IMR-90 (cell line): ENCODE measurements at regions not wholly inside any gene's neighbourhood (a gene's known extent, or its start where the extent isn't known, plus 50 kb on each side); places are given as distances from the start of the nearest gene placed in this dataset.

Source experiments
- ATAC-seq: fragments of 200-7000 bp; cut with Tn5 transposase; 2 replicates; pipeline ENCODE4 v1.9.1; 2020; ENCODE audit warnings: low read depth, mild to moderate bottlenecking, moderate library complexity
- BruUV-seq: library from RNA; stranded (reverse); fragments of 400-500 nt; replicated peaks from 2 replicates; lab custom pipeline; 2021; lab: Mats Ljungman, UMichigan
- CTCF ChIA-PET: fragments of 300-600 bp; formaldehyde crosslinking; extraction: SDS; loops from one replicate; lab custom pipeline; 2021; ENCODE audit warnings: antibody characterized with exemption; lab: Yijun Ruan, JAX
- POLR2A ChIA-PET: fragments of 300-600 bp; sonication (Branson Sonifier 250); formaldehyde crosslinking; loops from one replicate; lab custom pipeline; 2022; ENCODE audit warnings: antibody characterized with exemption; ENCODE audit not compliant: unreplicated experiment; lab: Charles Lee
- DNase-seq: peaks from one replicate; pipeline ENCODE4 v3.0.0; 2013
- H2AFZ ChIP-seq: replicated peaks from 2 replicates; pipeline ENCODE3; 2013; ENCODE audit warnings: low read length, mild to moderate bottlenecking; ENCODE audit not compliant: poor library complexity
- H2AK5ac ChIP-seq: 2 replicates; pipeline ENCODE4 v1.6.1; 2013; ENCODE audit warnings: low read depth, low read length, inconsistent platforms
- H2AK9ac ChIP-seq: replicated peaks from 2 replicates; pipeline ENCODE3; 2013; ENCODE audit warnings: mild to moderate bottlenecking, low read depth, low read length, moderate library complexity; ENCODE audit not compliant: poor library complexity
- H2BK120ac ChIP-seq: 2 replicates; pipeline ENCODE4 v1.6.1; 2013; ENCODE audit warnings: low read depth, low read length, inconsistent platforms
- H2BK15ac ChIP-seq: 3 replicates; pipeline ENCODE4 v1.6.1; 2013; ENCODE audit warnings: low read depth, low read length, inconsistent platforms
- H2BK20ac ChIP-seq: 2 replicates; pipeline ENCODE4 v1.6.1; 2013; ENCODE audit warnings: low read depth, mild to moderate bottlenecking, inconsistent platforms, low read length, moderate library complexity
- H2BK5ac ChIP-seq: 2 replicates; pipeline ENCODE4 v1.6.1; 2013; ENCODE audit warnings: mild to moderate bottlenecking, low read depth, low read length, inconsistent platforms; ENCODE audit not compliant: poor library complexity, severe bottlenecking
- H3K14ac ChIP-seq: replicated peaks from 2 replicates; pipeline ENCODE4 v1.6.1; 2013; ENCODE audit warnings: low read depth, low read length, inconsistent platforms
- H3K18ac ChIP-seq: 2 replicates; pipeline ENCODE4 v1.6.1; 2013; ENCODE audit warnings: low read depth, low read length, control low read depth
- H3K23ac ChIP-seq: 2 replicates; pipeline ENCODE4 v1.6.1; 2013; ENCODE audit warnings: low read depth, low read length, inconsistent platforms
- H3K27ac ChIP-seq: 2 replicates; pipeline ENCODE4 v1.5.1; 2013; ENCODE audit warnings: mild to moderate bottlenecking, control low read depth, low read length; ENCODE audit not compliant: insufficient read depth
- H3K27me3 ChIP-seq: 2 replicates; pipeline ENCODE4 v1.6.1; 2013; ENCODE audit warnings: low read length; ENCODE audit not compliant: control insufficient read depth, insufficient read depth
- H3K36me3 ChIP-seq: 2 replicates; pipeline ENCODE4 v1.6.1; 2013; ENCODE audit warnings: low read length, mixed read lengths; ENCODE audit not compliant: control insufficient read depth, insufficient read depth
- H3K4ac ChIP-seq: 2 replicates; pipeline ENCODE4 v1.6.1; 2013; ENCODE audit warnings: low read depth, low read length, inconsistent platforms
- H3K4me1 ChIP-seq: 2 replicates; pipeline ENCODE4 v1.6.1; 2013; ENCODE audit warnings: low read length, mixed read lengths; ENCODE audit not compliant: control insufficient read depth, insufficient read depth
- H3K4me2 ChIP-seq: 2 replicates; pipeline ENCODE4 v1.6.1; 2013; ENCODE audit warnings: low read depth, mild to moderate bottlenecking, control low read depth, low read length, moderate library complexity
- H3K4me3 ChIP-seq: 2 replicates; pipeline ENCODE4 v1.5.1; 2013; ENCODE audit warnings: low read depth, mild to moderate bottlenecking, control low read depth, low read length, moderate library complexity; ENCODE audit not compliant: insufficient read depth
- H3K56ac ChIP-seq: 2 replicates; pipeline ENCODE4 v1.6.1; 2013; ENCODE audit warnings: low read length, inconsistent platforms; ENCODE audit not compliant: insufficient read depth; ENCODE audit errors: extremely low read depth
- H3K79me1 ChIP-seq, 2 experiments: 2 replicates each; pipeline ENCODE4 v1.6.1; 2013; ENCODE audit warnings: low read length in 2 of 2, inconsistent platforms in 1 of 2, low read depth in 1 of 2
- H3K9ac ChIP-seq: 2 replicates; pipeline ENCODE4 v1.6.1; 2013; ENCODE audit warnings: low read depth, low read length, control low read depth
- H3K9me1 ChIP-seq: 2 replicates; pipeline ENCODE4 v1.6.1; 2013; ENCODE audit warnings: low read length, inconsistent platforms; ENCODE audit not compliant: insufficient read depth
- H3K9me3 ChIP-seq: 2 replicates; pipeline ENCODE4 v1.6.1; 2013; ENCODE audit warnings: low read length; ENCODE audit not compliant: control insufficient read depth, insufficient read depth
- H4K20me1 ChIP-seq: 2 replicates; pipeline ENCODE4 v1.6.1; 2013; ENCODE audit warnings: low read length, inconsistent platforms; ENCODE audit not compliant: insufficient read depth
- H4K5ac ChIP-seq: 2 replicates; pipeline ENCODE4 v1.6.1; 2013; ENCODE audit warnings: mild to moderate bottlenecking, low read depth, low read length, control low read depth
- H4K8ac ChIP-seq, 2 experiments: 2 replicates each; pipeline ENCODE4 v1.6.1; 2013; ENCODE audit warnings: low read depth in 2 of 2, low read length in 2 of 2, control low read depth in 1 of 2, inconsistent platforms in 1 of 2
- H4K91ac ChIP-seq: 2 replicates; pipeline ENCODE4 v1.6.1; 2013; ENCODE audit warnings: low read depth, low read length, inconsistent platforms; ENCODE audit not compliant: insufficient read depth
- CEBPB ChIP-seq: IDR thresholded peaks from 2 replicates; pipeline ENCODE4 v1.6.1; 2012; ENCODE audit warnings: low read depth, low read length, improper control_type of control experiment
- ELK1 ChIP-seq: fragments of 150-350 bp; IDR thresholded peaks from 2 replicates; pipeline ENCODE4 v1.6.1; 2016; ENCODE audit warnings: low read depth, mild to moderate bottlenecking, low read length, moderate library complexity, borderline replicate concordance
- MAFK ChIP-seq: IDR thresholded peaks from 2 replicates; pipeline ENCODE4 v1.6.1; 2012; ENCODE audit warnings: low read depth, low read length, improper control_type of control experiment
- POLR2A ChIP-seq: IDR thresholded peaks from 2 replicates; pipeline ENCODE4 v1.6.1; 2012; ENCODE audit warnings: mild to moderate bottlenecking, low read depth, low read length
- RCOR1 ChIP-seq: IDR thresholded peaks from 2 replicates; pipeline ENCODE4 v1.6.1; 2012; ENCODE audit warnings: mild to moderate bottlenecking, low read length, improper control_type of control experiment; ENCODE audit not compliant: insufficient replicate concordance
- WGBS, 2 experiments: methylation state at CpG; one replicate each; pipeline versions ENCODE4 v1.1.5 to v1.1.7; 2013; ENCODE audit warnings: missing lambda C conversion rate in 2 of 2; ENCODE audit not compliant: insufficient read length in 1 of 2; ENCODE audit errors: extremely low coverage in 2 of 2; 5-methylcytosine and 5-hydroxymethylcytosine counted together
- dilution Hi-C: fragments of 300-500 bp; cut with HindIII; formaldehyde crosslinking; loops from one replicate; pipeline ENCODE4 v1.14.3; 2018; ENCODE audit warnings: low sequenced_read_pairs; ENCODE audit not compliant: unreplicated experiment
- in situ Hi-C: fragments of 300-500 bp; cut with MboI; formaldehyde crosslinking; loops from 3 replicates; pipeline ENCODE4 v1.14.3; 2019; ENCODE audit warnings: low sequenced_read_pairs, inconsistent platforms, mixed read lengths
- intact Hi-C: fragments of 100-400 bp; cut with micrococcal nuclease; formaldehyde crosslinking; loops from 2 replicates; pipeline ENCODE4 v1.10.0; 2022

DNA sequence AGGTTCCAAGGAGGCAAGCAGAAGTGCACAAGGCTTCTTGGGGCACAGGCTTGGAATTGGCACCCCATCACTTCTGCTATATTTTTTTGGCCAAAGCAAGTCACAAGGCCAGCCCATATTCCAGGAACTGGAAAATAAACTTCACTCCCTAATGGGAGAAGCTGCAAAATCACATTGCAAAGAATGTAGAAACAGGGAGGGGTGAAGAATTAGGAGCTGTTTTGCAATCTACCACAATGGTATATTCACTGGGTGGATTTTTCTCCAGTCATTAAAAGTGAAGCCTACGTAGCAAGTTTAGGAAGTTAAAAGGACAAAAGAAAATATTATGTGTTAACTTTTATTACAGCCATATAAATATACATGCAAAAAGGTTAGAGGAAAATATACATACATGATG is 464.8 kb downstream of the COG6 start:
- Histone ChIP-seq H3K4me1 (no peaks in the 10 kb centered on the region), H2BK120ac (no peak overlapping the region), H3K4me3 (no peak overlapping the region), H3K9me1 (no peaks in the 10 kb centered on the region), H3K23ac (no peak overlapping the region), H3K56ac (no peak overlapping the region), H3K9me3 (no peaks in the 10 kb centered on the region; the same call in 1 of the 2 replicates), H2BK5ac (no peak overlapping the region), H3K14ac (no peak overlapping the region), H3K79me1 (no peaks in the 10 kb centered on the region), H4K20me1 (no peaks in the 10 kb centered on the region), H3K27ac (no peak overlapping the region), H4K8ac (no peak overlapping the region), H4K5ac (no peak overlapping the region), H2AFZ (no peak overlapping the region), H3K4me2 (no peak overlapping the region), H3K4ac (no peak overlapping the region), H2BK15ac (no peak overlapping the region), H2AK5ac (no peak overlapping the region), H3K18ac (no peak overlapping the region), H3K9ac (no peak overlapping the region), H2BK20ac (no peak overlapping the region), H3K27me3 (no peaks in the 10 kb centered on the region), H4K91ac (no peak overlapping the region), H3K36me3 (no peaks in the 10 kb centered on the region), H2AK9ac (no peak overlapping the region)
- DNase-seq (no peak), ATAC-seq (no peak)
- no TSS peak for BruUV-seq
- ChIA-PET CTCF (no interaction called here), POLR2A (no interaction called here)
- in situ Hi-C loops (no loop called here), intact Hi-C loops (no loop called here), dilution Hi-C loops (no loop called here)
- WGBS, 2 experiments = no CpG with 5 or more reads among the region's 1 CpG
- TF ChIP-seq CEBPB = no peak
- TF ChIP-seq RCOR1 = no peak
- TF ChIP-seq ELK1 = no peak
- TF ChIP-seq POLR2A = no peak
- TF ChIP-seq MAFK = no peak
